GM12874 (cell line): ENCODE measurements at regions not wholly inside any gene's neighbourhood (a gene's known extent, or its start where the extent isn't known, plus 50 kb on each side); places are given as distances from the start of the nearest gene placed in this dataset.

Experiments used
- CTCF ChIP-seq: IDR thresholded peaks from 2 replicates; pipeline ENCODE4 v1.5.1; 2011; ENCODE audit warnings: low read depth, mild to moderate bottlenecking, control low read depth, low read length, moderate library complexity; ENCODE audit not compliant: insufficient read depth

GRCh38 chr18:77872166-77872565 lies 622.5 kb downstream of the GALR1 start:
- TF ChIP-seq CTCF: no peak

DNA sequence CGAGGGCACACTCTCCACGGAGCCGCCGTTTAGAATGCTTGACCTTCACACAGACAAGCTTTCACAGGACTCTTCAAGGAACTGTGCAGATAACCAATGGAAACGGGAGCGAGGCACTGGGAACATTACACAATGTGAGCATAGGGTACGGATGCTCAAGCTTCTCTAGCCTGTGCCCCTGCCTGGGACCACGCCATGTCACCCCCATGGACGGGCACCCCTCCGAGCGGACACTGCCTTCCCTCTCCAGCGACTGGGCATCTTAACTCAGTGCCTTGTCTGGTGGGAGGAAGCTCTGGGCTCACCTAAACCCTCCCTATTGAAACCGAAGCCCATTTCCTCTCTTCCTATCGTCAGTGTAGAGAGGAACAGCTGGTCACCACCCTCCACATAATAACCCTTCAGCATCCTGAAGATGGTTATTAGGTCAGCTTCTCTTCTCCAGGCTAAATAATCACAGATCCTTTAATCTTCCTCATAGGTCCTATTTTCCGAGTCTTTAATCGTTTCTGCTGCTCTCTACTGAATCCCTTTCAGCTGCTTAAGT lies 626.7 kb downstream of the GALR1 start:
- no peak for TF ChIP-seq CTCF

DNA sequence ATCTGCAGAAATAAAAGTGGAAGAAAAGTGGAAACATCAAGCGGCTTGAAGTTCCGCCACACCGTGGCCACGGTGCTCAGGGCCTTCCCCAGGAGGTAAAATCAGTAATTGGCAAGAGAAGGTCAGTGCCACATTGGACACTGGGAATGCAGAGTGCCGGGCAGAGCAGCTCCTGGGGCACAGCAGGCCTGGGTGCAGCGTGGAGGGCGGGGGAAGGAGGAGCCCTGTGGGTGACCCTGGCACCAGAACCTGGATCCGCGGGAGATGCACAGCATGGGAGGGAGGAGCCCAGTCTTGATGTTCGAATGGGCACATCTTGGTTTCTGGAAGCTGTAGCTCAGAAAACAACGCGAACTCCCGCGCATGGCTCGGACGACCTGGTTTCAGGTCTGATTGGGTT lies 630.2 kb downstream of the GALR1 start:
- TF ChIP-seq CTCF: no peak

DNA sequence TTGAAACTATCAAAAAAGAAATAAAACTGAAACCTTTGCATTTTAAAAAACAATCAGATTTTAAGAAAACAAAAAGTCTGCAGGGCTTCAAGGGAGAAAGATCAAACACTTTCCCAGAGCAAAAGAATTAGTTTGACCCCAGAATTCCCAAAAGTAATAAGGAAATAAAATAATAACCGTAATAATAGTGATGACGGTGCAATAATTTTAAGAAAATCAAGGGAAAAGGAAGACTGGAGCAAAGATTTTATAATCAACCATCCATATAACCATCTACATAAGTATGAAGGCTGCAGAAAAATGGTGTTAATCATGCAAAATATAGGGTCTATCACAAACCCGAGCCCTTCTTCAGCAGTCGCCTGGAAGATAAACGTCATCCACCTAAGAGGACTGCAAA lies 634.8 kb downstream of the GALR1 start:
- no peak for TF ChIP-seq CTCF

GRCh38 chr18:77894060-77894459 lies 644.4 kb downstream of the GALR1 start:
- no peak for TF ChIP-seq CTCF

GRCh38 chr18:77895250-77895649 lies 645.6 kb downstream of the GALR1 start:
- no peak for TF ChIP-seq CTCF

DNA sequence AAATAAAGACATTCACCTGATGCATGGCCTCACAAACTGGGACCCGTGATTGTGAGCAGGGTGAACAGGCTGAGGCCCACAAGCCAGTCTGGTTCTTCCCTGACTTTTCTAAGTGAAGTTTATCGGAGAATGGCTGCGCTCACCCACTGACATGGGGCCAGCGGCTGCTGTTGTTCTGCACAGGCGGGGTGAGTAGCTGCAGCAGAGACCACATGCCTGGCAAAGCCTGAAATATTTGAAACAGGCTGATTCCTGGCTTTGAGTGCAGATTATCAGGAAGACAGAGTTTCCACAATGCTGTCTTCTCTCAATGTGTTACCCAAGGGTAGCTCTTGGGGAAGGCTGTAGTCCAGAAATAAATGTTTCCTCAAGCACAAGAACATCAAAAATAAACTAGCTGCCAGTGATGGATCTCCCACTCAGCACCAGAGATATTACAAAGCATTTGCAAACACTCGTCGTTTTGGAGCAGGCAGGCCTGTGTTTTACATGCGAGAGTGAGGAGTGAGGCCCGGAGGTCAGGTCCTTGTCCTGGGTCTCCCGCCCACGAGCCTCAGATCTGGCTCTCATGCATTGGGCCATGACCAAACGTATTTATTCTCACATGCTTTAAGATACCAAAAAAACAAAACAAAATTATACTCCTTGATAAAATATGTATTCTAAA lies 647.1 kb downstream of the GALR1 start:
- TF ChIP-seq CTCF: no peak

GRCh38 chr18:77897606-77898005 lies 648.0 kb downstream of the GALR1 start:
- no peak for TF ChIP-seq CTCF
